MM.1S (cell line): ENCODE measurements at regions not wholly inside any gene's neighbourhood (a gene's known extent, or its start where the extent isn't known, plus 50 kb on each side); places are given as distances from the start of the nearest gene placed in this dataset.

Experiments
- CTCF ChIP-seq: fragments of 300-600 bp; sonication (generic); IDR thresholded peaks from 2 replicates; pipeline ENCODE4 v1.5.1; 2016; ENCODE audit warnings: antibody characterized with exemption, low read length, mixed read lengths
- EZH2 ChIP-seq: fragments of 300-600 bp; sonication (generic); optimal IDR thresholded peaks from 2 replicates; pipeline ENCODE3; 2017; ENCODE audit warnings: low read depth, mild to moderate bottlenecking, antibody characterized with exemption, low read length, mixed read lengths
- EZH2phosphoT487 ChIP-seq: fragments of 300-600 bp; sonication (generic); IDR thresholded peaks from 2 replicates; pipeline ENCODE4 v1.6.1; 2018; ENCODE audit warnings: antibody characterized with exemption, low read length

GRCh38 chr17:56694825-56695224 is 101.3 kb downstream of the NOG start:
- TF ChIP-seq CTCF = no peak
- no peak for TF ChIP-seq EZH2
- no peak for TF ChIP-seq EZH2phosphoT487
